Fibroblast of villous mesenchyme (primary cell): ENCODE measurements at regions not wholly inside any gene's neighbourhood (a gene's known extent, or its start where the extent isn't known, plus 50 kb on each side); places are given as distances from the start of the nearest gene placed in this dataset.

ENCODE experiments used
- DNase-seq: peaks from one replicate; pipeline ENCODE4 v3.0.0-alpha.2; 2010; ENCODE audit warnings: low read depth
- H3K4me3 ChIP-seq: 2 replicates; pipeline ENCODE4 v1.5.1; 2011; ENCODE audit warnings: low read depth, mild to moderate bottlenecking, low read length
- CTCF ChIP-seq: IDR thresholded peaks from 2 replicates; pipeline ENCODE4 v1.5.1; 2012; ENCODE audit warnings: low read depth, mild to moderate bottlenecking, low read length; ENCODE audit not compliant: insufficient read depth

GRCh38 chr6:140979642-140980091 is 1153.1 kb upstream of the GJE1 start:
- DNase-seq = peak; percentile 86
- no peak for TF ChIP-seq CTCF
- no peak overlapping the region for H3K4me3 ChIP-seq

DNA sequence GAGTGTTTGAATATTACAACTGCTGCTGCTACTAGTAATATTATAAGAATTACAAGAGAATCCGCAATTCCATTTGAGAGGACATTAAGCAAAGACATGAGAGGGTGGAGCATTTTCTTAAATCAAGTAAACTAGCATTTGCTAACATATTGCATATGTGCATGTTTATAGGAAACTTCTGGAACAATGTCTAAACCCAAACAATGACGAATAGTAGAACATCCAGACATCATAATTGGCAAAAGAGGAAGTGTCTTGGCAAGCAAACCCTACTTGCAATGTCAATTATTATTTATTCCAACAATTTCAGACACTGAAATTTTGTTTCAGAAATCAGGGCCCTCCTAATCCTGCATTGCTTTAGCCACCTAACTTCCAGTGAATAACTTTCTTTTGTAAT is 1155.3 kb upstream of the GJE1 start:
- H3K4me3 ChIP-seq = no peak overlapping the region
- no peak for TF ChIP-seq CTCF
- peak; percentile 44 for DNase-seq

GRCh38 chr6:140976806-140977205 is 1155.9 kb upstream of the GJE1 start:
- DNase-seq = no peak
- H3K4me3 ChIP-seq = no peak overlapping the region
- no peak for TF ChIP-seq CTCF

- no peak for TF ChIP-seq CTCF
- H3K4me3 ChIP-seq = no peak overlapping the region
- DNase-seq = peak; percentile 38
Observed at GRCh38 chr6:140970485-140970884, 1162.2 kb upstream of the GJE1 start.

- no peak for DNase-seq
- TF ChIP-seq CTCF = no peak
- H3K4me3 ChIP-seq = no peak overlapping the region
Observed at GRCh38 chr6:140968062-140968461, 1164.7 kb upstream of the GJE1 start.

- DNase-seq = no peak
- no peak for TF ChIP-seq CTCF
- H3K4me3 ChIP-seq = no peak overlapping the region
Observed at GRCh38 chr6:140966676-140967075, 1166.0 kb upstream of the GJE1 start.

GRCh38 chr6:140960566-140960965 is 1172.2 kb upstream of the GJE1 start:
- peak; percentile 7 for DNase-seq
- no peak for TF ChIP-seq CTCF
- no peak overlapping the region for H3K4me3 ChIP-seq
